ENCODE measurements at regions not wholly inside any gene's neighbourhood (a gene's known extent, or its start where the extent isn't known, plus 50 kb on each side); places are given as distances from the start of the nearest gene placed in this dataset.
"Not testable (repeated sequence)": the region's sequence is repeated elsewhere in the genome, so short reads cannot be mapped to it uniquely, and the experiment has no call there.

DNA sequence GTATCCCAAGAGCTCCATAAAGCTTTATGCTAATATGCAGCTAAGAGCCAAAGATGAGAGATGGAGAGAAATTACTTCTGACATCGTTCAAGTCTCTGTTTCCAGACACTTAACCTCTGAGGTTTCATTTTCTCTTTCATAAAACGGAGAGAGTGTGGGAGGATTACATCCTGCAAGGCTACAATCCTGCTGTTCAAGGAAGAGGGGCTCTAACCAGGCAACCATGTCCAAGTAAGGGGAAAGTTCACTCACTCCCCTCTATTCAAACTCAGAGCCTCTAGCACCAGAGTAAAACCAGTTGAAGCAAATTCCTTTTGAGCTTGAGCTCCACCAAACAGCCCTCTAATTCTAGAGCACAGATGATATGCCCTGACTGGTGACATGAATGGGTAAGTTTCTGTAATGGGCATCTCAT is 397.4 kb downstream of the NPIPA8 start:
- DNase-seq (ENCODE audit: low spot score), result no peak

DNA sequence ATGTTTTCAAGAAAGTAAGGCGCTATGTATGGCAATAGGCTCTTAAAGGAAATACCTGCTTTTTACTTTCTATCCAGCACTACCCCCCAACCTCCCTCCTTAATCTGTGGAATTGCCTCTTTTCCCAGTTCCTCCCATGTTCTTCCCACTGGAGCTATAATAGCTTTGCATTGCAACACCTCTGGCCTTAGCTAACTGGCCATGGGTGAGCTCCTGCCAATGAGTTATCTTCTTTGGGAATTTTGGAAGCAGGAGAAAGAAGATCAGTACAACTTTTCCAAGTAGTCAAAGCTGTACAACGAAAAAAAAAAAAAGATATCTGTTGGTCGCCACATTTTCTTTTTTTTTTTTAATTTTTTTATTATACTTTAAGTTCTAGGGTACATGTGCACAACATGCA is 398.0 kb downstream of the NPIPA8 start:
- DNase-seq (ENCODE audit: low spot score), result no peak

DNA sequence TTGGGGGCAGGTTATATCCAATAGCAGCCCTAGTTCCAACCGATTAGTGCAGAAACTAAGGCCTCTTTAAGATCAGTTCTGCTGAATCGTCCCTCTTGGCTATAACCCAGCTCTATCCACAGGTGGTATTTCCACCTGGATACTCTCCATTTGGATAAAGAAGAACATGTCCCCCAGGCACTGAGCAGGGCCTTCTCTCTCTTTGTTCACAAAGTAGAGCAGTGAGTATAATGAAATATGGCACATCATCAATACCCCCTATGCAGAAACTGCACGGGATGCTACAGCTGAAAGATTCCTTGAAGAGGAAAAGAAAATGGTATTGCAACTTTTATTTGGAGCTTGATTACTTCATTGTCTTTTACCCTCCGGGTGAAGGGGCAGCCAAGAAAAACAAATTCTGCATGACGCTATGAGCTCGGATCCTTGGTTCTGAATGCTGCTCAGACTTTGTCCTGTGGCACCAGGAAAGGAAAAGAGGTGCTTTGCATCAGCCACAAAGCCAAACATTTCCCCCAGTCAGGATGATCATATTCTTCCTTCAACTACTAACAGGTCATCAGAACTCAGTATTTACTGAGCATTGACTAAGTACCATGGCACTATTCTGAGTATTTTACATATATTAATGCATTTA is 399.7 kb downstream of the NPIPA8 start:
- DNase-seq (ENCODE audit: low spot score), result no peak

DNA sequence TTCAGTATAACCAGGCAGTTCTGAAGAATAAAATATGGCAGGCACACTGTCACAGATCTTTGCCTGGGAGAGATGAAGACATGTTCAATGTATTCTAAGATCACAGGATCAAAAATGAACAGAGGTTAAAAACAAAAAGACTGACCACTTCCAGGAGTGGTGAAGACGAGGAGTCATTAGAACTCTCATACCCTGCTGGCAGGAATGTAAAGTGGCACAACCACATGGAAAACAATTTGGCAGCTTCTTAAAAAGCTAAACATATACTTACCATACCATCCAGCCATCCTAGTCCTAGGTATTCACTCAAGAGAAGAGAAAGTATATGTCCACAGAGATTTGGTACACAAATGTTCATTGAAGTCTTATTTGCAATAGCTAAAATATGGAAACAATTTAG is 406.3 kb downstream of the NPIPA8 start:
- DNase-seq (ENCODE audit: low spot score), result no peak

DNA sequence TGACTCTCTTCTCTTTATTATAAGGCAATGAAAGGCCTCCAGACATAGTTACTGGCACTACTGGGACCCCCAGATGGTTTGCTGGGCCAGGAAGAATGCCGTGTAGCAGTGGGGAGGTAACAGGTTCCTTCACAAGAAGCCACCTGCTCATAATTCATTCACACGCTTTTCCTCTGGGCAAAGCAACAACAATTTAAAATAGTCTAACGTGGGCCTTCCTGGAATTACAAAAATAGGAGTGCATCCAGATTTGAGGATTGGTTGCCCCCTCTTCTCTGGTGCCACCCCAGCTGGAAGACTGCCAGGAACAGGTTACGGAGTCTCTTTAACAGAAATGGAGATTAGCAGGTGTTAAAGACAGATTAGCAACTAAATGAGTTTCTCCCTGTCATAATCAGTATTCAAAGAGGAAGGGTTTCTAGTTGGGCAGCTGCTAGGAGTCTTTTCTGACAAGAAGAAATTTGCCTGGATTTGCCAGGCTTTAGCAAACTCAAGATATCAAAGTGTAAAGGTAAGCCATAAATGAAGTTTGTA is 409.6 kb downstream of the NPIPA8 start:
- DNase-seq (ENCODE audit: low spot score), result no peak

DNA sequence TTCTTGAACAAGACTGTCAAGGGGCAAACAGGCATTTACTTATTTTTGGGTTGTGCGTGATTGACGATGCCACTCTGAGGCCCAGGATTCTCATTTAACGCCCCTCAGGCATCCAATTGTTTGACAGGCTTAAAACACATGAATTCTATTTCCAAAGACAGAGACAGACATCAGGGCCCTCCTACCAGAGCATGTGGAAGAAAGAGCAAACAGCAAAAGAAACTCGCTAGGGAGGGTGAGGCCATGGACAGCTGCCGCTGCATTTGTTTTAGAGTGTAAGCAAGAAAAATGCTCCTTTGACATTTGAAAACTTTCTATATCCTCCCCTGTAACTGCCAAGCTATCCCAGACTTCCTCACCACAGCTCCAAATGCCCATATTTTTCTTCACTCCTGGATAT is 410.1 kb downstream of the NPIPA8 start:
- no peak for DNase-seq (ENCODE audit: low spot score)

DNA sequence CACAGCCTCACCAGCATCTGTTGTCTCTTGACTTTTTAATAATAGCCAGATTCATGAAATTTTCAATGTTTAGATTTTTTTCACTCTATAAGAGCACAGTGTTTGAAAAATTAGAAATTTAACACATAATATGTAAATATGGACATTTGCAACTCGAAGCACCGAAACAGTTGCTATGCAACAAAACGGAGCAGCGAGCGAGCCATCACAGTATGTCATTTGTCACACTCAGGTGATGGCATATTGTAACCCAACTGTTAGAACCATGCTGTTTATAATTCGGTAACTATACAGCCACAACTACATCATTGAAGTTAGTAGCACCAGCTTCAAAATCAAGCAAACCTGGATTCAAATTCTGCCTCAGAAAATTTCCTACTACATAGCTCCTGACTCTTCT is 410.8 kb downstream of the NPIPA8 start:
- DNase-seq (ENCODE audit: low spot score), result no peak

DNA sequence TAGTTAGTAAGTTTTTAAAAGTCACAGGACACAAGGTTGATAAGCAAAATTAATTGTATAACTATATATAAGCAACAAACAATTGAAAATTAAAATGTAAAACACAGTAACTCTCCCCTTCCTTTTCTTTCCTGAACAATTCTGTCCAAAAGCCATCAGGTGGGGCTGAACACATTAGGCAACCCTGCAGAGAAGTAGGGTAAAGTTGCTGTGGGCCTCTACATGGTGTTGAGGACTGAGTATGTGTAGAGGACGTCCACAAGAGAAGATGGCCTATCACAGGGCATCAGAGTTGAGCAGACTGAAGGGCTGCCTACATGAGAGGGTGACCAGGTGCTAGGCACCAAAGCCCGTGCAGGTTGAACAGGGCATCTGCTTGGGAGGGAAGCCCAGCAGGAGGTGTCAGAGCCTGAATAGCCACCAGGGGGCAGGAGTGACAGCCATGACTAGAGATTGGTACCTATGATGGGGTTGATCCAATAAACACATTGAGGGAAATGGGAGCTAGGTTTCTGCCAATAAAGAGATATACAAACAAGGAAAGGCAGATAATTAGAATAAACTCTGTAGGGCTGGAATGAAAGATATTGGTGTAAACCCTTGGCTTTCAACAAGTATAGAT is 415.1 kb downstream of the NPIPA8 start:
- DNase-seq (ENCODE audit: low spot score), result peak; percentile 28

DNA sequence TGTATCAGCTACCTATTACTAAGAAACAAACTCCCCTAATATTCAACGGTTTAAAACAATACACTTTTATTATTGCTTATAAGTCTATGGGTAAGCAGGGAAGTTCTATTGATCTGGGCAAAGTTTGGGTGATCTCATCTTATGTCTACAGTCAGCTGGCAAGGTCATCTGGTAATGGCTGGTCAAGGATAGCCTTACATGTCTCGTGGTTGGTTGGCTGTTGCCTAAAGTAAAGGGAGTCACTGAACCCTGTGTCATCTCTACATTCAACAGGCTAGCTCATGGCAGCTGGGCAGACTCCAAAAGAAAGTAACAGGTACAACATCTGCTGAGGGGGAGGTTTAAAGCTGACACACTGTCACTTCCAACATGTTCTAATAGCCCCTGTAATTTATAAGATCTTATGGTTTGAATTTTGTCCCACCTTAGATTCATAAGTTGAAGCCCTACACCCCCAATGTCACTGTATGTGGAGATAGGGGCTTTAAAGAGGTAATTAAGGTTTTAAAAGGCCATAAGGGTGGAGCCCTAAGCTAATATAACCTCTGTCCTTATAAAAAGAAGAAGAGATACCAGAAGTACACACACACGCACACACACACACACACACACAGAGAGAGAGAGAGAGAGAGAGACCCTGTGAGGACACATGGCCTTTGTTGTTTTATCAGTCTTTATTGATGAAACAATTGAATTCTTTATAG is 419.1 kb downstream of the NPIPA8 start:
- no peak for DNase-seq (ENCODE audit: low spot score)

DNA sequence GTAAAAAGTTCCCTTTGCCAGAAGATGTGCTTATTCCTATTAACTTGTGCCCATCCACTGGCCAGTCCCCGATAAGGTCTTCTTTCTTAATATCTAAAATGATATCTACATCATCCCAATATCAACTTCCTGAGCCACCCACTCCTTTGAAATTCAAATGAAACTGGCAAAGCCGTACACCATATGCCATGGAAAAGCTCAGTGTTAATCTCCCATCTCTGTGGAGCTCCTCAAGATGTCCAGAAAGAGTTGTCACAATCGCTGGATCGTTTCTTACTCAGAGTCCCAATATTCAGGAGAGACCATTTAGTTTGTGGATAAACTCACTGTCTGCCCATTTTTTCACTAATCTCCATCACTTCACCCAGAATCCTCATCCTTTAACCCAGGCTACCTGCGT is 420.7 kb downstream of the NPIPA8 start:
- no peak for DNase-seq (ENCODE audit: low spot score)

DNA sequence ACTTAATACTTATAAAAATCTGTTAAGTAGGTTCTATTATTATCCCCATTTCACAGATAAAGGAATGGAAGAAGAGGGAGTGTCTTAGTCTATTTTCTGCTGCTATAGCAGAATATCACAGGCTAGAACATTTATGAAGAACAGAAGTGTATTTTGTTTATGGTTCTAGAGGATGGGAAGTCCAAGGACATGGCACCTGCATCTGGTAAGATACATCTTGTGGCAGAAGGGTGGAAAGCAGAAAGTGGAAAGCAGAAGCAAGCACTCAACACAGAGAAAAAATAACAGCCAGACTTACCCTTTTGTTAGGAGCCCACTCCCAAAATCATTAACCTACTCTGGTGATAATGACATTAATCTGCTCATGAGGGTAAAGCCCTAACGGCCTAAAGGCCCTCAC is 422.4 kb downstream of the NPIPA8 start:
- DNase-seq (ENCODE audit: low spot score), result no peak

DNA sequence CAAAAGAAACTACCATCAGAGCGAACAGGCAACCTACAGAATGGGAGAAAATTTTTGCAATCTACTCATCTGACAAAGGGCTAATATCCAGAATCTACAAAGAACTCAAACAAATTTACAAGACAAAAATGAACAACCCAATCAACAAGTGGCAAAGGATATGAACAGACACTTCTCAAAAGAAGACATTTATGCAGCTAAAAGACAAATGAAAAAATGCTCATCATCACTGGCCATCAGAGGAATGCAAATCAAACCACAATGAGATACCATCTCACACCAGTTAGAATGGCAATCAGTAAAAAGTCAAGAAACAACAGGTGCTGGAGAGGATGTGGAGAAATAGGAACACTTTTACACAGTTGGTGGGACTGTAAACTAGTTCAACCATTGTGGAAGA is 425.0 kb downstream of the NPIPA8 start:
- not testable (repeated sequence) for DNase-seq (ENCODE audit: low spot score)

DNA sequence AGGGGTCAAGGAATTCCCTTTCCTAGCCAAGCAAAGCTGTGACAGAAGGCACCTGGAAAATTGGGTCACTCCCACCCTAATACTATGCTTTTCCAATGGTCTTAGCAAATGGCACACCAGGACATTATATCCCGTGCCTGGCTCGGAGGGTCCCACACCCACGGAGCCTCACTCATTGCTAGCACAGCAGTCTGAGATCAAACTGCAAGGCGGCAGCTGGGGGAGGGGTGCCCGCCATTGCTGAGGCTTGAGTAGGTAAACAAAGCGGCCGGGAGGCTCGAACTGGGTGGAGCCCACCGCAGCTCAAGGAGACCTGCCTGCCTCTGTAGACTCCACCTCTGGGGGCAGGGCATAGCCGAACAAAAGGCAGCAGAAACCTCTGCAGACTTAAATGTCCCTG is 429.9 kb downstream of the NPIPA8 start:
- not testable (repeated sequence) for DNase-seq (ENCODE audit: low spot score)

DNA sequence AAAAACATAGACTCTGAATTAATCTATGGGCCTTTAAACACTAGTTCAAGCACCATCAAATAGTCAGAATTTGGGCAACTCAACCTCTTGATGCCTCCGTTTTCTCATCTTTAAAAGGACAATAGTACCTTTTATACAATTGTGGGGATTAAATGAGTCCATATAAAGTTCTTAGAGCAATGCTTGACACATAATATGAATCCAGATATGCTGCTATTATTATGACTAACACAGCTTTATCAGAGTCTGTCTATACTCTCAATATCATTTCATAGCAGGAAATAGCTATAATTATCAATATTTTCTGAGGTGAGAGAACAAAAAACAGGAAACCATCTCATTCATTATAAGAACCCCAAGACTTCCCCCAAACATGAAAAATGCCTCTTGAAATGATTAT is 430.5 kb upstream of the XYLT1 start:
- DNase-seq (ENCODE audit: low spot score), result no peak

DNA sequence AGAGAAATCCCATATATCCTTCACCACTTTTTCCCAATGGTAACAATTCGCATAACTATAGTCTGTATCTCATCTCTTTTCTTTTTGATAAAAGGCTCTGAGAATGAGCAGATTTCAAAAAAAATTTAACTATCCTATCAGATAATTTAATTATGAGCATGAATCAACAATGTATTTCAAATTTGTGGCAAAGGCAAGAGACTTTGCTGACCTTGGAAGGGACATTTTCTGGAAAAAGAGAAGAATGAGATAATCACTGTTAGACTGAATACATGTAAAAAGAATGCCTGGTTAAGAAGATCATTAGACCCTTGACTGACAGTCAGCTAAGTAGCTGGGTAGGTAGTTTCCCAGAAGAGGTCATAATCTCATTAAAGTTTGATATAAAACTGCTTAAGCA is 428.4 kb upstream of the XYLT1 start:
- DNase-seq (ENCODE audit: low spot score), result no peak

DNA sequence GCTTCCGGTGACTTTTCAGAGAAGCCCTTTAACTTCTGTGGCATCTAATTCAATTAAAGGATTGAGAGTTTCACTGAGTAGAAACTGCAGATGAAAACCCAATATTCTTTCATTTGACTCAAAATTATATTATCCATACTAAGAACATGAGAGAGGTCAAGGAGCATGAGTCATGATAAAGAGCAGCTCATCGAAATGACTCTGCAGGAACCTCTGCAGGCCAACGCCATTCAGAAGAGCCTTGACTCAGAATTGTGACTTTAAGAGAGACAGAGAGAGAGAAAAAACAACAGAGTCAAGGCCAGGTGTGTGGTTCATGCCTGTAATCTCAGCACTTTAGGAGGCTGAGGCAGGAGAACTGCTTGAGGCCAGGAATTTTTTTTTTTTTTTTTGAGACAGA is 417.2 kb upstream of the XYLT1 start:
- DNase-seq (ENCODE audit: low spot score), result no peak

DNA sequence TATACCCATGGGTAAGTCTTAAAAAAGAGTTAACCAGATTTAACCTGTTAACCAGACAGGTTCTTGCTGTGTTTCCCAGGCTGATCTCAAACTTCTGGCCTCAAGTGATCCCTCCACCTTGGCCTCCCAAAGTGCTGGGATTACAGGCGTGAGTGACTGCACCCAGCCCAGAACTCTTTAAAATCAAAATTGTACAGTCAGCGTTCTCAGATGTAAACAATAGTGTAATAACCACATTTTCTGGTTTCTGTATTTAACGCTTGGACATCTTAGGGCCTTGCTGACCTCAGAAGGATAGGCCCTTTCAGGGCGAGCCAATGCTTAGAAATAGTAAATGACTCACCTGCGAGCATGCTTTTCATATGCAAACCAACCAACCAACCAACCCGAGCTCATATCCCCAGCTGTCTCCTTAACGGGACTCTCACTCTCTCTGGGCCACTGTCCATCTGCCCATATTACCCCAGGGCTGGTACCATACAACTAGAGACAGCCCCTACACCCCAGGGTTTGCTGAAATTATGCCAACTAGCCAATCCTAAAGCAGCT is 415.0 kb upstream of the XYLT1 start:
- no peak for DNase-seq (ENCODE audit: low spot score)

DNA sequence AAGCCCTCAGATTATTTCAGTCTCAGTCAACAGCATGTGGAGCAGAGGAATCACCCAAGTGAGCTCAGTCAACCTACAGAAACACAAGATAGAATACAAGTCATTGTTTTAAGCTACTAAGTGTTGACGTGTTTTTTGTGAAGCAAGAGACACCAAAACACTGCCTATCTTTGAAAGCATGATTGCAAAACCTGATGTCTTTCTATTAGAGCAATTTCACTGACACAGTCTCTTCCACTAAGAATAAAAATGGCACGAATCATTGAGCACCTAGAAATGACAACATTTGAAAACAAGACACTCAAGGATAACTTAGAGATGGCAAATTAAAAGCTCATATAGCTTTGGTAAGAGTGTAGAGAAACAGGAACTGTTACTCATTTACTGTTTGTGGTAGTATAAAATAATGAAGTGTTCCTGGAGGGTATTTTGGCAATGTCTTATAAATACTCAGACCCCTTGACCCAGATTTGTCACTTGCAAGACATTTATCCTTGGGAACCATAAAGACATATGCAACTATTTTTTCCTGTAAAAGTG is 407.1 kb upstream of the XYLT1 start:
- no peak for DNase-seq (ENCODE audit: low spot score)

DNA sequence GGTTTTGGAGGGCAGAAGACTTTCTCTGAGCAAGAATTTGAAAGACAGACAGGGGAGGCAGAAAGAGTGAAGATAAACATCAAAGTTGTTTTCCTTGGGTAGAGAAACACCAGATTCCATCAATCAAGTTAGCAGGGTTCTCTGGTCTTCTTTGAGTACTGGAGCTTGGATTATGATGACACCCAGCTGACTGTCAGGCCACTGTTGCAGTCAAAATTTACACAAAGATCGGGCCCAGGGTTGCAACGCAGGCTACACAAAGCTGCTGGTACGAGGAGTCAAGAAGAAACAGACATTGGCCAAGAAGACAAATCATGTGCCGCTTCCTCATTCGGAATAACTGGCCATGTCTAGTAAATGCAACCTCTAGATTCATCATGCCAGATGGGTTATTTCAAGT is 396.2 kb upstream of the XYLT1 start:
- no peak for DNase-seq (ENCODE audit: low spot score)

DNA sequence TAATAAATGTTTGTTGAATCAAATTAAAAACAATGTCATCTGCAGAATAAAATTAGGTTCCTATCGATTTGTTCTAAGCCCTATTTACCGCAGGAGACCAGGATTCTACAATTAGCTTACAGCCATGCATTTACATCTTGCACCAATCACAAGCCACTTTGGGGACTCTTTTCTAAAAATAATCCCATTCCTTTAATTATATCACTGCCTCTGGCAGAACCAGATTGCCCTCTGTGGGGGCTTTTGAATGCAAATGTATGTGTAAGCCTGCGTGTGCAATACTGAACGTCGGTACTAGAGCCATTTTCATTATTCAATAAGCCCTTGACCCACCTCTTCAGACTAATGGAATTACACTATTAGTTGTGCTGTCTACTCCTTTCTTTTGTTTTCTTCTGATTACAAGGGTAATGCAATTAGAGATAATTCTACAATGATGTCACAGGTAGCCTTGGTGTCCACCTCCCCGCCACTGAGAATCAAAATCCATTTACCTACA is 391.3 kb upstream of the XYLT1 start:
- no peak for DNase-seq (ENCODE audit: low spot score)

DNA sequence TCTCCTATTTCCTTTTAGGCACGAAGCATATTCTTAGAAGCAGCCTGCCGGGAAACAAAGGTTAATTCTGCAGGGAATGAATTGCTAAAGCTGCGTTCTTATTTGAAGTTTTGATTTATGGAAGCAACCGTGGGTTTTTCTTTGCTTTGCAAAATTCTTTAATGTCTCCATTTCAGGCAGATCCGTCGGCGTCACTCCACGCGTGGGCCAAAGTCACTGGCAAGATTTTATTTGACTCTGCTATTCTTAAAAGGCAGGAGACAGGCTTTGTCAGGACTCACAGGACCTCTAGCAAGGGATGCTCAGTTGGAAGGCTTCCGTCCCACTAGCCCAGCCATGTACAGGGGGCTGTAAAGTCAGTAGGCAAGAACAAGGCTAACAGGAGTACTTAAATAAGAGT is 387.3 kb upstream of the XYLT1 start:
- no peak for DNase-seq (ENCODE audit: low spot score)

DNA sequence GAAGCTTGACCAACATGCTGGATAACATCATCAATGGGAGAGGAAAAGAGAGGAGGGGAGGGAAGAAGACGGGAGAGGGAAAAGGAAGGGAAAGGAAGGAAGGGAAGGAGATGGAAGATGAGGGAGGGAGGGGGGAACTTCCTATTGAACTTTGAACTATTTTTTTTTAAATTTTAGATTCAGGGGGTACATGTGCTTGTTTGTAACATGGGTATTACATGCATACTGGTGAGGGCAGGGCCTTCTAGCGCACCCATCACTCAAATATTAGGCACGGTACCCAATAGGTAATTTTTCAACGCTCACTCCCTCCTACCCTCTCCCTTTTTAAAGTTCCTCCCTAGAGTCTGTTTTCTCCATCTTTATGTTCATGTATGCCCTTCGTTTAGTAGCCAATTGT is 383.2 kb upstream of the XYLT1 start:
- no peak for DNase-seq (ENCODE audit: low spot score)
